NCI-H510A (cell line): ENCODE measurements at regions not wholly inside any gene's neighbourhood (a gene's known extent, or its start where the extent isn't known, plus 50 kb on each side); places are given as distances from the start of the nearest gene placed in this dataset.

ENCODE experiments used
- DNase-seq: peaks from one replicate; lab custom pipeline; 2025; lab: John Stamatoyannopoulos, UW

- no peak for DNase-seq
Observed at GRCh38 chr21:28826569-28826968, 166.1 kb downstream of the LTN1 start.

GRCh38 chr21:28826021-28826420, 166.7 kb downstream of the LTN1 start:
- no peak for DNase-seq

GRCh38 chr21:28823429-28823828, 169.2 kb downstream of the LTN1 start:
- no peak for DNase-seq

- DNase-seq, result no peak
Observed at GRCh38 chr21:28822486-28823335, 170.0 kb downstream of the LTN1 start.

GRCh38 chr21:28822123-28822399, 170.6 kb downstream of the LTN1 start:
- no peak for DNase-seq

- DNase-seq, result no peak
Observed at GRCh38 chr21:28821276-28822122, 171.2 kb downstream of the LTN1 start.

GRCh38 chr21:28818663-28819278, 173.9 kb downstream of the LTN1 start:
- DNase-seq, result no peak

- no peak for DNase-seq
Observed at GRCh38 chr21:28817871-28818270, 174.8 kb downstream of the LTN1 start.

- DNase-seq, result no peak
Observed at GRCh38 chr21:28811860-28812259, 180.8 kb downstream of the LTN1 start.

- no peak for DNase-seq
Observed at GRCh38 chr21:28810826-28811524, 181.7 kb downstream of the LTN1 start.

- DNase-seq, result no peak
Observed at GRCh38 chr21:28805885-28806284, 186.8 kb downstream of the LTN1 start.

- DNase-seq, result no peak
Observed at GRCh38 chr21:28804089-28804670, 188.5 kb downstream of the LTN1 start.

GRCh38 chr21:28801906-28802305, 190.8 kb downstream of the LTN1 start:
- no peak for DNase-seq

GRCh38 chr21:28799926-28800325, 192.8 kb downstream of the LTN1 start:
- no peak for DNase-seq

GRCh38 chr21:28798798-28799197, 193.9 kb downstream of the LTN1 start:
- DNase-seq, result no peak

GRCh38 chr21:28795251-28795650, 197.4 kb downstream of the LTN1 start:
- no peak for DNase-seq

- no peak for DNase-seq
Observed at GRCh38 chr21:28794371-28794851, 198.3 kb downstream of the LTN1 start.

- DNase-seq, result no peak
Observed at GRCh38 chr21:28793043-28793442, 199.6 kb downstream of the LTN1 start.

- DNase-seq, result no peak
Observed at GRCh38 chr21:28791595-28792282, 200.9 kb downstream of the LTN1 start.

- no peak for DNase-seq
Observed at GRCh38 chr21:28790335-28790734, 202.3 kb downstream of the LTN1 start.

- DNase-seq, result no peak
Observed at GRCh38 chr21:28789523-28789922, 203.2 kb downstream of the LTN1 start.
